OCI-LY1 (cell line): ENCODE measurements at regions not wholly inside any gene's neighbourhood (a gene's known extent, or its start where the extent isn't known, plus 50 kb on each side); places are given as distances from the start of the nearest gene placed in this dataset.

Source experiments
- H2AFZ ChIP-seq: fragments of 200-600 bp; sonication (generic), shearing (Covaris generic); 2 replicates; pipeline ENCODE4 v1.6.0; 2014; ENCODE audit warnings: antibody characterized with exemption, mild to moderate bottlenecking, low read length
- H3F3A ChIP-seq: fragments of 200-600 bp; sonication (generic), shearing (Covaris generic); 2 replicates; pipeline ENCODE4 v1.6.0; 2014; ENCODE audit warnings: mild to moderate bottlenecking, antibody characterized with exemption, low read length, moderate library complexity; ENCODE audit not compliant: insufficient read depth
- H3K27ac ChIP-seq: fragments of 200-600 bp; sonication (generic); 2 replicates; pipeline ENCODE4 v1.5.1; 2014; ENCODE audit warnings: low read length, mixed run types, mild to moderate bottlenecking, low read depth; ENCODE audit not compliant: poor library complexity, severe bottlenecking
- H3K27me3 ChIP-seq: fragments of 200-600 bp; sonication (generic); 2 replicates; pipeline ENCODE4 v1.6.0; 2014; ENCODE audit warnings: antibody characterized with exemption, mild to moderate bottlenecking, low read length, moderate library complexity; ENCODE audit not compliant: insufficient read depth
- H3K36me3 ChIP-seq: fragments of 200-600 bp; sonication (generic); 2 replicates; pipeline ENCODE4 v1.6.1; 2014; ENCODE audit warnings: mild to moderate bottlenecking, antibody characterized with exemption, low read length, moderate library complexity, mixed read lengths; ENCODE audit not compliant: insufficient read depth
- H3K4me1 ChIP-seq: fragments of 200-600 bp; sonication (generic); 2 replicates; pipeline ENCODE4 v1.5.1; 2014; ENCODE audit warnings: mild to moderate bottlenecking, low read length, moderate library complexity; ENCODE audit not compliant: insufficient read depth, severe bottlenecking
- H3K4me2 ChIP-seq: fragments of 200-600 bp; sonication (generic), shearing (Covaris generic); 2 replicates; pipeline ENCODE4 v1.6.1; 2014; ENCODE audit warnings: low read length
- H3K4me3 ChIP-seq: fragments of 200-600 bp; sonication (generic); 2 replicates; pipeline ENCODE4 v1.5.1; 2014; ENCODE audit warnings: low read length, low read depth, mild to moderate bottlenecking, mixed read lengths; ENCODE audit not compliant: poor library complexity, severe bottlenecking
- H3K79me2 ChIP-seq: fragments of 200-600 bp; shearing (Covaris generic); 2 replicates; pipeline ENCODE4 v1.6.1; 2016; ENCODE audit warnings: mixed run types, low read length, mixed read lengths; ENCODE audit not compliant: insufficient read depth
- H3K9ac ChIP-seq: fragments of 200-600 bp; sonication (generic), shearing (Covaris generic); 2 replicates; pipeline ENCODE4 v1.6.1; 2014; ENCODE audit warnings: mild to moderate bottlenecking, low read length, mixed read lengths
- H3K9me2 ChIP-seq: fragments of 200-600 bp; sonication (generic), shearing (Covaris generic); 2 replicates; pipeline ENCODE4 v1.6.1; 2014; ENCODE audit warnings: low read depth, mild to moderate bottlenecking, low read length, mixed read lengths
- H3K9me3 ChIP-seq: fragments of 200-600 bp; shearing (Covaris generic); 2 replicates; pipeline ENCODE4 v1.6.1; 2014; ENCODE audit warnings: low read length, mixed read lengths
- H4K20me1 ChIP-seq: fragments of 200-600 bp; sonication (generic), shearing (Covaris generic); 2 replicates; pipeline ENCODE4 v1.6.0; 2016; ENCODE audit warnings: mild to moderate bottlenecking, low read length; ENCODE audit not compliant: insufficient read depth
- CTCF ChIP-seq: fragments of 200-600 bp; sonication (generic), shearing (Covaris generic); IDR thresholded peaks from 2 replicates; pipeline ENCODE4 v1.5.1; 2017; ENCODE audit warnings: mild to moderate bottlenecking, antibody characterized with exemption, low read length, moderate library complexity, mixed read lengths
- EZH2 ChIP-seq: fragments of 200-600 bp; sonication (generic), shearing (Covaris generic); IDR thresholded peaks from 2 replicates; pipeline ENCODE4 v1.8.0; 2017; ENCODE audit warnings: borderline replicate concordance, mixed run types, mild to moderate bottlenecking, antibody characterized with exemption, low read length, moderate library complexity, mixed read lengths

DNA sequence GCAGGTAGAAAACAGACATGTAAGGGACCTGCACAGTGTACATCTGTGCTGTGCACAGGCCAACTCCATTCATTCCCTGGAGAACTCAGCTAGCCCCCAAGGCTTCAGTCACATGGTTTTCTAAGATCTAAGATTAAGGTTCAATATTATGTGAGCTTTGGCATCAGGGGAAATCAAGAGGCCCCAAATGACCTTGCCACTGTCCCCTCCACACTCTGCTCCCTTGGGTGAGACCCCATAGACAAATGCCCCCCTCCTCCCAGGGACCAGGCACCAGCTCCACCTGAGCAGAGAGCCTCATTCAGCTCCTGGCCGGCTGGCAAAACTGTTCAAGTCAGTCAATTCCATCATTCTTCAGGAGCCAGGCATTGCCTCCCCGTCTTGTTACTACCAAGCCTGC, 93.6 kb upstream of the TMEM18 start:
- no peak overlapping the region for H3K9ac ChIP-seq
- H2AFZ ChIP-seq: no peak overlapping the region
- no peaks in the 10 kb centered on the region for H3K4me1 ChIP-seq
- H3F3A ChIP-seq: no peaks in the 10 kb centered on the region
- H3K4me3 ChIP-seq: no peak overlapping the region
- H3K9me3 ChIP-seq: no peaks in the 10 kb centered on the region
- H3K27ac ChIP-seq: no peak overlapping the region
- no peaks in the 10 kb centered on the region for H3K9me2 ChIP-seq
- TF ChIP-seq EZH2 (no peak), CTCF (no peak)
- H3K79me2 ChIP-seq: no peaks in the 10 kb centered on the region
- H4K20me1 ChIP-seq: no peaks in the 10 kb centered on the region
- H3K36me3 ChIP-seq: no peaks in the 10 kb centered on the region
- H3K4me2 ChIP-seq: no peak overlapping the region
- H3K27me3 ChIP-seq: peaks cover 3% of the 10 kb centered on the region; the same call in 1 of the 2 replicates

DNA sequence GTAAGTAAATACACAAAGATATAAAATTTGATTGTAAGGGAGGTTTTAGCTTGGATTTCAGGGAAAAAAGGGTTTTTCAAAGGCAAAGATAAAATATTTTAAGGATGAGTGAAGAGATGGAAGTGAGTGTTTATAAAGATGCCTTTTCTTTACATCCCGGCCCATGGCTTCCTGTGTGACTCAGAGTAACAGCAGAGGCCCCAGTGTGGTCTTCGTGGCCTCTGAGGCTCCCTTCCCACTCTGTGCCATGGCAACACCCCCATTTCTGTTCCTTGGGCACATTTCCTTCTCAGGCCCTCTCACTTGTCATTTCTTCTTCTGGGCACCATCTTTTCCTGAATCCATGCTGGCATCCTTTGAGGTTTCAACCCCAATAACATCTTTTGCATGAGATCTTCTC, 92.6 kb upstream of the TMEM18 start:
- no peaks in the 10 kb centered on the region for H3K79me2 ChIP-seq
- H3K9ac ChIP-seq: no peak overlapping the region
- no peaks in the 10 kb centered on the region for H3K9me3 ChIP-seq
- H3K27me3 ChIP-seq: peaks cover 3% of the 10 kb centered on the region; the same call in 1 of the 2 replicates
- TF ChIP-seq CTCF (no peak), EZH2 (no peak)
- no peak overlapping the region for H3K27ac ChIP-seq
- no peaks in the 10 kb centered on the region for H3F3A ChIP-seq
- no peak overlapping the region for H3K4me3 ChIP-seq
- H2AFZ ChIP-seq: no peak overlapping the region
- no peaks in the 10 kb centered on the region for H3K36me3 ChIP-seq
- H3K9me2 ChIP-seq: no peaks in the 10 kb centered on the region
- H4K20me1 ChIP-seq: no peaks in the 10 kb centered on the region
- H3K4me1 ChIP-seq: no peaks in the 10 kb centered on the region
- H3K4me2 ChIP-seq: no peak overlapping the region

GRCh38 chr2:768451-768850, 91.2 kb upstream of the TMEM18 start:
- H3K27me3 ChIP-seq: peaks cover 3% of the 10 kb centered on the region; the same call in 1 of the 2 replicates
- no peak for TF ChIP-seq EZH2
- no peak for TF ChIP-seq CTCF
- no peak overlapping the region for H3K27ac ChIP-seq
- no peaks in the 10 kb centered on the region for H3K9me2 ChIP-seq
- H3F3A ChIP-seq: no peaks in the 10 kb centered on the region
- H3K4me2 ChIP-seq: no peak overlapping the region
- no peak overlapping the region for H2AFZ ChIP-seq
- H3K9ac ChIP-seq: no peak overlapping the region
- H3K4me3 ChIP-seq: no peak overlapping the region
- H3K79me2 ChIP-seq: no peaks in the 10 kb centered on the region
- H3K4me1 ChIP-seq: no peaks in the 10 kb centered on the region
- H3K9me3 ChIP-seq: no peaks in the 10 kb centered on the region
- H4K20me1 ChIP-seq: no peaks in the 10 kb centered on the region
- H3K36me3 ChIP-seq: no peaks in the 10 kb centered on the region
